HCT116 (cell line): ENCODE measurements at regions not wholly inside any gene's neighbourhood (a gene's known extent, or its start where the extent isn't known, plus 50 kb on each side); places are given as distances from the start of the nearest gene placed in this dataset.

ENCODE experiments used
- ATAC-seq: fragments of 200-7000 bp; cut with Tn5 transposase; 2 replicates; pipeline ENCODE4 v1.9.1; 2020; ENCODE audit warnings: mild to moderate bottlenecking, moderate library complexity
- BruUV-seq: library from RNA; stranded (reverse); fragments of 400-500 nt; replicated peaks from 2 replicates; lab custom pipeline; 2021; lab: Mats Ljungman, UMichigan
- CTCF ChIA-PET: fragments of 300-600 bp; sonication (Branson Sonifier 250); formaldehyde crosslinking; loops from one replicate; lab custom pipeline; 2021; ENCODE audit warnings: antibody characterized with exemption; lab: Charles Lee
- POLR2A ChIA-PET: fragments of 300-600, 350-600 bp; sonication (Branson Sonifier 250); formaldehyde crosslinking; loops from one replicate; lab custom pipeline; 2021; ENCODE audit warnings: antibody characterized with exemption; lab: Charles Lee
- RAD21 ChIA-PET, 2 experiments: fragments of 300-600 bp; sonication (Branson Sonifier 250); formaldehyde crosslinking; loops; one replicate each; lab custom pipeline; 2023; ENCODE audit warnings: low total read pairs in 2 of 2; ENCODE audit not compliant: uncharacterized antibody in 2 of 2, unreplicated experiment in 2 of 2, low non-redundant PET in 1 of 2; lab: Charles Lee
- DNase-seq: peaks from one replicate; pipeline ENCODE4 v3.0.0-alpha.2; 2010; ENCODE audit warnings: low read depth, low spot score
- H2AFZ ChIP-seq: fragments of 200-600 bp; shearing (Covaris generic), sonication (generic); 2 replicates; pipeline ENCODE4 v1.6.1; 2017; ENCODE audit warnings: low read depth, mixed run types, mixed read lengths, antibody characterized with exemption, low read length; ENCODE audit not compliant: poor library complexity, severe bottlenecking
- H3K27ac ChIP-seq: 2 replicates; pipeline ENCODE4 v1.5.1; 2012; ENCODE audit warnings: low read depth, low read length
- H3K27me3 ChIP-seq: fragments of 200-600 bp; sonication (generic); 2 replicates; pipeline ENCODE4 v1.6.1; 2016; ENCODE audit warnings: mixed run types, low read length, mixed read lengths; ENCODE audit not compliant: insufficient read depth
- H3K36me3 ChIP-seq, 2 experiments: fragments of 200-500 bp in 1 of 2; fragments of 200-600 bp in 1 of 2; sonication (Bioruptor generic) in 1 of 2; sonication (generic) in 1 of 2; 2 replicates each; pipeline versions ENCODE4 v1.5.1 to v1.6.1; 2014 to 2016; ENCODE audit warnings: low read length in 2 of 2, inconsistent platforms in 1 of 2, mixed read lengths in 1 of 2, mixed run types in 1 of 2; ENCODE audit not compliant: insufficient read depth in 2 of 2, control insufficient read depth in 1 of 2
- H3K4me1 ChIP-seq, 2 experiments: fragments of 200-600 bp in 1 of 2; sonication (generic) in 1 of 2; 2 replicates each; pipeline versions ENCODE4 v1.5.1 to v1.6.1; 2012 to 2017; ENCODE audit warnings: low read length in 2 of 2, inconsistent platforms in 1 of 2, mild to moderate bottlenecking in 1 of 2, mixed read lengths in 1 of 2, mixed run types in 1 of 2, moderate library complexity in 1 of 2; ENCODE audit not compliant: insufficient read depth in 2 of 2, control insufficient read depth in 1 of 2
- H3K4me2 ChIP-seq: fragments of 200-600 bp; sonication (generic); 2 replicates; pipeline ENCODE4 v1.6.1; 2017; ENCODE audit warnings: mixed run types, low read length, mixed read lengths
- H3K4me3 ChIP-seq, 2 experiments: fragments of 200-600 bp in 1 of 2; sonication (generic) in 1 of 2; replicated peaks in 1 of 2; 2 replicates each; pipeline ENCODE4 v1.5.1; 2011 to 2016; ENCODE audit warnings: low read length in 2 of 2, control low read depth in 1 of 2, low read depth in 1 of 2, mild to moderate bottlenecking in 1 of 2, mixed read lengths in 1 of 2, mixed run types in 1 of 2
- H3K79me2 ChIP-seq: fragments of 200-600 bp; sonication (generic); 2 replicates; pipeline ENCODE4 v1.6.1; 2017; ENCODE audit warnings: mild to moderate bottlenecking, mixed run types, low read length, moderate library complexity, mixed read lengths; ENCODE audit not compliant: insufficient read depth
- H3K9ac ChIP-seq: fragments of 200-600 bp; sonication (generic); 2 replicates; pipeline ENCODE4 v1.6.1; 2016; ENCODE audit warnings: low read length, mixed read lengths
- H3K9me2 ChIP-seq: fragments of 200-600 bp; sonication (generic), shearing (Covaris generic); 2 replicates; pipeline ENCODE4 v1.6.1; 2017; ENCODE audit warnings: mixed run types, mild to moderate bottlenecking, moderate library complexity; ENCODE audit not compliant: insufficient read depth
- H3K9me3 ChIP-seq, 2 experiments: fragments of 200-500 bp in 1 of 2; fragments of 200-600 bp in 1 of 2; sonication (Bioruptor generic) in 1 of 2; sonication (generic) in 1 of 2; 2 replicates each; pipeline ENCODE4 v1.6.1; 2014 to 2017; ENCODE audit warnings: low read length in 2 of 2, mixed read lengths in 2 of 2, inconsistent platforms in 1 of 2, low read depth in 1 of 2, mild to moderate bottlenecking in 1 of 2, mixed run types in 1 of 2, moderate library complexity in 1 of 2; ENCODE audit not compliant: control insufficient read depth in 1 of 2, insufficient read depth in 1 of 2
- H4K20me1 ChIP-seq: fragments of 200-600 bp; sonication (generic), shearing (Covaris generic); 2 replicates; pipeline ENCODE4 v1.6.1; 2017; ENCODE audit warnings: mixed run types, mild to moderate bottlenecking, moderate library complexity; ENCODE audit not compliant: insufficient read depth
- EGR1 ChIP-seq: IDR thresholded peaks from 2 replicates; pipeline ENCODE4 v1.6.1; 2012; ENCODE audit warnings: low read depth
- POLR2A ChIP-seq: IDR thresholded peaks from 2 replicates; pipeline ENCODE4 v1.7.0; 2011; ENCODE audit warnings: borderline replicate concordance; ENCODE audit not compliant: insufficient read depth, insufficient read length; ENCODE audit errors: extremely low read depth
- SIN3A ChIP-seq: IDR thresholded peaks from 2 replicates; pipeline ENCODE4 v1.6.1; 2012; ENCODE audit warnings: low read depth
- SRF ChIP-seq: IDR thresholded peaks from 2 replicates; pipeline ENCODE4 v1.6.1; 2012; ENCODE audit warnings: low read depth
- YY1 ChIP-seq: IDR thresholded peaks from 2 replicates; pipeline ENCODE4 v1.6.1; 2011; ENCODE audit warnings: low read length, low read depth, moderate library complexity, mild to moderate bottlenecking; ENCODE audit not compliant: insufficient replicate concordance; ENCODE audit errors: extremely low read depth
- intact Hi-C: fragments of 100-400 bp; cut with micrococcal nuclease; formaldehyde crosslinking; loops from 2 replicates; pipeline ENCODE4 v1.10.0; 2022
- TF ChIP-seq, protein P1 (sequence below): IDR thresholded peaks from 2 replicates; pipeline ENCODE4 v1.6.1; 2012
- TF ChIP-seq, protein P2 (sequence below): IDR thresholded peaks from 2 replicates; pipeline ENCODE4 v1.6.1; 2012; ENCODE audit warnings: low read depth

DNA sequence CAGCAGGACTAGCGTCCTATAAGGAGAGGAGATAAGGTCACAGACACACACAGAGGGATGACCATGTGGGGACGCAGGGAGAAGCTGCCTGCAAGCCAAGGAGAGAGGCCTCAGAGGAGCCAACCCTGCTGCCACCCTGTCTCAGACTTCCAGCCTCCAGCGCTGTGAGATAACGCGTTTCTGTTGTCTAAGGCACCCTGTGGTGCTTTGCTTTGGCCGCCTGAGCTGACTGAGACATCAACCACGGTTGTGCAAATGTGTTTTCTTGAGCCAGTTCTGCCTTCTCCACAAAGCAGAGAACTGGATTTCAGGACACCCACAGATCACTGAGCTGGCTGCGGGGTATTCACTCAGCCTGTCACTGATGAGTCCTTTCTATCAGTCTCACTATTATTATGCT is 149.1 kb downstream of the NXNL2 start:
- ChIA-PET POLR2A (no interaction called here), RAD21 (no interaction called here), CTCF (no interaction called here)
- H3K4me3 ChIP-seq, result no peak overlapping the region
- BruUV-seq, result no TSS peak
- H3K9ac ChIP-seq, result no peak overlapping the region
- no peaks in the 10 kb centered on the region for H3K36me3 ChIP-seq
- no peaks in the 10 kb centered on the region for H3K4me1 ChIP-seq
- no peak for DNase-seq
- H4K20me1 ChIP-seq, result no peaks in the 10 kb centered on the region
- H3K79me2 ChIP-seq, result no peaks in the 10 kb centered on the region
- H3K27ac ChIP-seq, result no peak overlapping the region
- no peaks in the 10 kb centered on the region for H3K27me3 ChIP-seq
- intact Hi-C loops, result no loop called here
- no peak overlapping the region for H3K4me2 ChIP-seq
- TF ChIP-seq, protein P1, sequence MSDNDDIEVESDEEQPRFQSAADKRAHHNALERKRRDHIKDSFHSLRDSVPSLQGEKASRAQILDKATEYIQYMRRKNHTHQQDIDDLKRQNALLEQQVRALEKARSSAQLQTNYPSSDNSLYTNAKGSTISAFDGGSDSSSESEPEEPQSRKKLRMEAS, result no peak
- TF ChIP-seq POLR2A (no peak), EGR1 (no peak), SIN3A (no peak), YY1 (no peak), SRF (no peak)
- TF ChIP-seq, protein P2, sequence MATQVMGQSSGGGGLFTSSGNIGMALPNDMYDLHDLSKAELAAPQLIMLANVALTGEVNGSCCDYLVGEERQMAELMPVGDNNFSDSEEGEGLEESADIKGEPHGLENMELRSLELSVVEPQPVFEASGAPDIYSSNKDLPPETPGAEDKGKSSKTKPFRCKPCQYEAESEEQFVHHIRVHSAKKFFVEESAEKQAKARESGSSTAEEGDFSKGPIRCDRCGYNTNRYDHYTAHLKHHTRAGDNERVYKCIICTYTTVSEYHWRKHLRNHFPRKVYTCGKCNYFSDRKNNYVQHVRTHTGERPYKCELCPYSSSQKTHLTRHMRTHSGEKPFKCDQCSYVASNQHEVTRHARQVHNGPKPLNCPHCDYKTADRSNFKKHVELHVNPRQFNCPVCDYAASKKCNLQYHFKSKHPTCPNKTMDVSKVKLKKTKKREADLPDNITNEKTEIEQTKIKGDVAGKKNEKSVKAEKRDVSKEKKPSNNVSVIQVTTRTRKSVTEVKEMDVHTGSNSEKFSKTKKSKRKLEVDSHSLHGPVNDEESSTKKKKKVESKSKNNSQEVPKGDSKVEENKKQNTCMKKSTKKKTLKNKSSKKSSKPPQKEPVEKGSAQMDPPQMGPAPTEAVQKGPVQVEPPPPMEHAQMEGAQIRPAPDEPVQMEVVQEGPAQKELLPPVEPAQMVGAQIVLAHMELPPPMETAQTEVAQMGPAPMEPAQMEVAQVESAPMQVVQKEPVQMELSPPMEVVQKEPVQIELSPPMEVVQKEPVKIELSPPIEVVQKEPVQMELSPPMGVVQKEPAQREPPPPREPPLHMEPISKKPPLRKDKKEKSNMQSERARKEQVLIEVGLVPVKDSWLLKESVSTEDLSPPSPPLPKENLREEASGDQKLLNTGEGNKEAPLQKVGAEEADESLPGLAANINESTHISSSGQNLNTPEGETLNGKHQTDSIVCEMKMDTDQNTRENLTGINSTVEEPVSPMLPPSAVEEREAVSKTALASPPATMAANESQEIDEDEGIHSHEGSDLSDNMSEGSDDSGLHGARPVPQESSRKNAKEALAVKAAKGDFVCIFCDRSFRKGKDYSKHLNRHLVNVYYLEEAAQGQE, result no peak
- no peak overlapping the region for H2AFZ ChIP-seq
- H3K9me3 ChIP-seq, result no peaks in the 10 kb centered on the region
- ATAC-seq, result no peak
- H3K9me2 ChIP-seq, result no peaks in the 10 kb centered on the region
